Esophagus squamous epithelium (tissue), 5 donors: ENCODE measurements at regions not wholly inside any gene's neighbourhood (a gene's known extent, or its start where the extent isn't known, plus 50 kb on each side); places are given as distances from the start of the nearest gene placed in this dataset.

Experiments used
- DNase-seq: peaks from one replicate; lab custom pipeline; 2025; lab: John Stamatoyannopoulos, UW
- H3K27ac ChIP-seq, 4 donors: fragments of 200-600 bp; sonication (generic); one replicate each; pipeline ENCODE4 v1.5.1; 2016 to 2019; ENCODE audit warnings: mild to moderate bottlenecking in 1 of 4
- H3K27me3 ChIP-seq, 4 donors: fragments of 200-600 bp; sonication (generic); 1 replicate in 3 of 4; 2 replicates in 1 of 4; pipeline versions ENCODE4 v1.5.1 to v1.6.0; 2017 to 2021; ENCODE audit warnings: antibody characterized with exemption in 1 of 4
- H3K36me3 ChIP-seq, 3 donors: fragments of 200-600 bp; sonication (generic); one replicate each; pipeline ENCODE4 v1.5.1; 2016 to 2019
- H3K4me1 ChIP-seq, 3 donors: fragments of 200-600 bp; sonication (generic); one replicate each; pipeline ENCODE4 v1.5.1; 2017 to 2019
- H3K4me3 ChIP-seq, 4 donors: fragments of 200-600 bp; sonication (generic); 1 replicate in 3 of 4; 2 replicates in 1 of 4; pipeline ENCODE4 v1.5.1; 2016 to 2019; ENCODE audit warnings: mild to moderate bottlenecking in 2 of 4, moderate library complexity in 1 of 4
- H3K9me3 ChIP-seq, 3 donors: fragments of 200-600 bp; sonication (generic); one replicate each; pipeline ENCODE4 v1.5.1; 2016 to 2019
- CTCF ChIP-seq, 6 experiments: fragments of 450-650 bp in 4 of 6; fragments of 200-600 bp in 2 of 6; sonication (generic) in 2 of 6; IDR thresholded peaks; one replicate each; pipeline ENCODE4 v1.5.1; 2016 to 2019; ENCODE audit warnings: antibody characterized with exemption in 6 of 6, mild to moderate bottlenecking in 4 of 6, moderate library complexity in 4 of 6
- POLR2A ChIP-seq, 4 donors: fragments of 450-650 bp; IDR thresholded peaks; one replicate each; pipeline ENCODE4 v1.6.1; 2017; ENCODE audit warnings: antibody characterized with exemption in 4 of 4, mild to moderate bottlenecking in 4 of 4, moderate library complexity in 3 of 4
- WGBS, 2 donors: methylation state at CpG; one replicate each; pipeline ENCODE4 v1.1.5; 2018; 5-methylcytosine and 5-hydroxymethylcytosine counted together
- intact Hi-C: fragments of 100-400 bp; cut with DNase I; formaldehyde crosslinking; loops from one replicate; pipeline ENCODE4 v1.15.0; 2022
- donor health status: DM: yes; HTN: yes; CAD: no.

- no peaks in the 10 kb centered on the region for H3K27me3 ChIP-seq
- H3K4me1 ChIP-seq, result no peaks in the 10 kb centered on the region
- no peaks in the 10 kb centered on the region for H3K9me3 ChIP-seq
- intact Hi-C loops, result no loop called here
- no peaks in the 10 kb centered on the region for H3K36me3 ChIP-seq
- H3K27ac ChIP-seq, result no peak overlapping the region
- no peak overlapping the region for H3K4me3 ChIP-seq
- TF ChIP-seq POLR2A (IDR thresholded peaks at IDR 0.05) (no peak), CTCF (IDR thresholded peaks at IDR 0.05) (no peak)
- no peak for DNase-seq
- 70 to 82% methylated on average over 4 of the region's 4 CpGs for WGBS, 2 donors
These were observed 541.9 kb downstream of the CDH26 start for GRCh38 chr20:60500038-60500701.

GRCh38 chr20:60501048-60501447 is 542.8 kb downstream of the CDH26 start:
- TF ChIP-seq CTCF (IDR thresholded peaks at IDR 0.05) (no peak), POLR2A (IDR thresholded peaks at IDR 0.05) (no peak)
- no peaks in the 10 kb centered on the region for H3K27me3 ChIP-seq
- no peak for DNase-seq
- H3K4me1 ChIP-seq, result no peaks in the 10 kb centered on the region
- H3K9me3 ChIP-seq, result no peaks in the 10 kb centered on the region
- H3K4me3 ChIP-seq, result no peak overlapping the region
- H3K36me3 ChIP-seq, result no peaks in the 10 kb centered on the region
- 75 to 76% methylated on average over 2 of the region's 2 CpGs for WGBS, 2 donors
- no peak overlapping the region for H3K27ac ChIP-seq
- intact Hi-C loops, result no loop called here

GRCh38 chr20:60502881-60503280 is 544.7 kb downstream of the CDH26 start:
- DNase-seq, result no peak
- H3K27me3 ChIP-seq, result no peaks in the 10 kb centered on the region
- H3K36me3 ChIP-seq, result no peaks in the 10 kb centered on the region
- no peak overlapping the region for H3K27ac ChIP-seq
- no peaks in the 10 kb centered on the region for H3K9me3 ChIP-seq
- intact Hi-C loops, result no loop called here
- WGBS, 2 donors, result 78 to 80% methylated on average over 5 of the region's 5 CpGs
- TF ChIP-seq CTCF (IDR thresholded peaks at IDR 0.05), result no peak
- TF ChIP-seq POLR2A (IDR thresholded peaks at IDR 0.05), result no peak
- no peak overlapping the region for H3K4me3 ChIP-seq
- H3K4me1 ChIP-seq, result no peaks in the 10 kb centered on the region

- TF ChIP-seq CTCF (IDR thresholded peaks at IDR 0.05), result no peak
- no peak for TF ChIP-seq POLR2A (IDR thresholded peaks at IDR 0.05)
- H3K9me3 ChIP-seq, result no peaks in the 10 kb centered on the region
- no peaks in the 10 kb centered on the region for H3K36me3 ChIP-seq
- WGBS, 2 donors, result 27 to 36% methylated on average over 3 of the region's 3 CpGs
- intact Hi-C loops, result no loop called here
- H3K4me1 ChIP-seq, result no peaks in the 10 kb centered on the region
- DNase-seq, result no peak
- no peak overlapping the region for H3K27ac ChIP-seq
- no peak overlapping the region for H3K4me3 ChIP-seq
- H3K27me3 ChIP-seq, result no peaks in the 10 kb centered on the region
These were observed 547.2 kb downstream of the CDH26 start for GRCh38 chr20:60505423-60505822.

GRCh38 chr20:60506061-60506460 is 547.8 kb downstream of the CDH26 start:
- H3K4me3 ChIP-seq, result no peak overlapping the region
- no peaks in the 10 kb centered on the region for H3K27me3 ChIP-seq
- no peak overlapping the region for H3K27ac ChIP-seq
- H3K9me3 ChIP-seq, result no peaks in the 10 kb centered on the region
- H3K4me1 ChIP-seq, result no peaks in the 10 kb centered on the region
- TF ChIP-seq CTCF (IDR thresholded peaks at IDR 0.05) (no peak), POLR2A (IDR thresholded peaks at IDR 0.05) (no peak)
- WGBS, 2 donors, result 73 to 78% methylated on average over 3 of the region's 3 CpGs
- no peaks in the 10 kb centered on the region for H3K36me3 ChIP-seq
- intact Hi-C loops, result no loop called here
- no peak for DNase-seq
